ENCODE measurements at regions not wholly inside any gene's neighbourhood (a gene's known extent, or its start where the extent isn't known, plus 50 kb on each side); places are given as distances from the start of the nearest gene placed in this dataset.
"Not testable (repeated sequence)": the region's sequence is repeated elsewhere in the genome, so short reads cannot be mapped to it uniquely, and the experiment has no call there.

- no peak for TF ChIP-seq CTCF (IDR thresholded peaks at IDR 0.05; ENCODE audit: insufficient read depth, low read depth, low read length, missing control alignments)
- no peak overlapping the region for H3K4me3 ChIP-seq (ENCODE audit: low read depth, low read length)
- DNase-seq (ENCODE audit: low read depth): no peak
Measured at GRCh38 chr3:130569461-130570365, 52.7 kb downstream of the COL6A6 start.

- DNase-seq (ENCODE audit: low read depth): no peak
- H3K4me3 ChIP-seq (ENCODE audit: low read depth, low read length): no peak overlapping the region
- TF ChIP-seq CTCF (IDR thresholded peaks at IDR 0.05; ENCODE audit: insufficient read depth, low read depth, low read length, missing control alignments): no peak
Measured at GRCh38 chr3:130572769-130573168, 55.8 kb downstream of the COL6A6 start.

GRCh38 chr3:130576375-130577266, 59.6 kb downstream of the COL6A6 start:
- DNase-seq (ENCODE audit: low read depth): no peak
- no peak for TF ChIP-seq CTCF (IDR thresholded peaks at IDR 0.05; ENCODE audit: insufficient read depth, low read depth, low read length, missing control alignments)
- H3K4me3 ChIP-seq (ENCODE audit: low read depth, low read length): no peak overlapping the region

- no peak for TF ChIP-seq CTCF (IDR thresholded peaks at IDR 0.05; ENCODE audit: insufficient read depth, low read depth, low read length, missing control alignments)
- no peak overlapping the region for H3K4me3 ChIP-seq (ENCODE audit: low read depth, low read length)
- DNase-seq (ENCODE audit: low read depth): peak; percentile 37
Measured at GRCh38 chr3:130582457-130583153, 65.6 kb downstream of the COL6A6 start.

- H3K4me3 ChIP-seq (ENCODE audit: low read depth, low read length): not testable (repeated sequence)
- DNase-seq (ENCODE audit: low read depth): peak; percentile 23
Measured at GRCh38 chr3:130594749-130595148, 77.8 kb downstream of the COL6A6 start.

- no peak for TF ChIP-seq CTCF (IDR thresholded peaks at IDR 0.05; ENCODE audit: insufficient read depth, low read depth, low read length, missing control alignments)
- DNase-seq (ENCODE audit: low read depth): no peak
- H3K4me3 ChIP-seq (ENCODE audit: low read depth, low read length): no peak overlapping the region
Measured at GRCh38 chr3:130596484-130596883, 79.5 kb downstream of the COL6A6 start.
